ENCODE measurements at regions not wholly inside any gene's neighbourhood (a gene's known extent, or its start where the extent isn't known, plus 50 kb on each side); places are given as distances from the start of the nearest gene placed in this dataset.

DNA sequence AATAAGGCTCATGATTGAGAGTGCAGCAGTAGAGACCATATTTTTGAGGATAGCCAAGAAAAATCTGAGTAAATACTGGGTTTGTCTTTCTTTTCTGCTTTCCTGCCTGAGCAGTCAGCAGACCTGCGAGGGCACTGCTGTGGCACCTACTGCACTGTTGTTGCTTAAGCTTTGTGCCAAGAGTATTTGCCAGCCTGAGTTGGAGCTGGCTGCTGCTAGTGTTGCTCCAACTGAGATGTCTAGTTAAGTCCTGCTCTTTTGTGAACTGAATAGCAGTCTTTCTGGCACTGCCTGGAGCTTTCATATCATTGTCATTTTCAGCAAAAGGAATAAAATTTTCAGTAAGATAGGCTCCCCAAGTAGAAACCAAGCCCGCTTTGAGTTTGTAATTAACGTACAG lies 214.5 kb upstream of the P2RY1 start:
- TF ChIP-seq CTCF (IDR thresholded peaks at IDR 0.05; ENCODE audit: insufficient read depth, low read length) (no peak), REST (IDR thresholded peaks at IDR 0.05; ENCODE audit: insufficient replicate concordance, low read depth) (no peak)
